RWPE1 (cell line): ENCODE measurements at regions not wholly inside any gene's neighbourhood (a gene's known extent, or its start where the extent isn't known, plus 50 kb on each side); places are given as distances from the start of the nearest gene placed in this dataset.

Source experiments
- CTCF ChIA-PET: fragments of 350-600 bp; sonication (Branson Sonifier 250); formaldehyde crosslinking; extraction: SDS; loops from one replicate; lab custom pipeline; 2021; lab: Yijun Ruan, JAX
- POLR2A ChIA-PET: fragments of 400-600 bp; formaldehyde crosslinking; extraction: SDS; loops from one replicate; lab custom pipeline; 2020; ENCODE audit warnings: antibody characterized with exemption; ENCODE audit not compliant: low non-redundant PET; lab: Yijun Ruan, JAX
- DNase-seq: peaks from one replicate; pipeline ENCODE4 v3.0.0; 2012; ENCODE audit warnings: low spot score
- H3K27ac ChIP-seq: fragments of 450-650 bp; 2 replicates; pipeline ENCODE4 v1.5.1; 2017
- CTCF ChIP-seq: fragments of 450-650 bp; conservative IDR thresholded peaks from 2 replicates; pipeline ENCODE4 v1.5.1; 2017; ENCODE audit warnings: low read depth, mild to moderate bottlenecking

- ChIA-PET POLR2A (no interaction called here), CTCF (no interaction called here)
- no peak for DNase-seq
- no peak for TF ChIP-seq CTCF
- no peak overlapping the region for H3K27ac ChIP-seq
Measured at GRCh38 chr13:111399334-111399733, 78.9 kb downstream of the TEX29 start.

GRCh38 chr13:111399776-111400538 lies 79.5 kb downstream of the TEX29 start:
- no peak for DNase-seq
- ChIA-PET CTCF (interaction anchor here (0.5 kb wide), 1 partner anchor 180 kb away, joined by 3 read pairs; no protein-coding TSS in a partner anchor), POLR2A (no interaction called here)
- no peak overlapping the region for H3K27ac ChIP-seq
- TF ChIP-seq CTCF, result no peak

- no peak overlapping the region for H3K27ac ChIP-seq
- CTCF ChIA-PET, result no interaction called here
Measured at GRCh38 chr13:111401151-111401550, 80.7 kb downstream of the TEX29 start.

GRCh38 chr13:111401755-111402154 lies 81.3 kb downstream of the TEX29 start:
- ChIA-PET CTCF (no interaction called here), POLR2A (no interaction called here)
- H3K27ac ChIP-seq, result no peak overlapping the region
- no peak for TF ChIP-seq CTCF
- no peak for DNase-seq

More at GRCh38 chr13:111401151-111401550, 80.7 kb downstream of the TEX29 start:
- DNase-seq, result no peak
- POLR2A ChIA-PET, result no interaction called here
- no peak for TF ChIP-seq CTCF

GRCh38 chr13:111402441-111402840 lies 82.0 kb downstream of the TEX29 start:
- POLR2A ChIA-PET, result no interaction called here
- CTCF ChIA-PET, result no interaction called here
- DNase-seq, result no peak
- no peak for TF ChIP-seq CTCF
- no peak overlapping the region for H3K27ac ChIP-seq

- TF ChIP-seq CTCF, result no peak
- H3K27ac ChIP-seq, result no peak overlapping the region
- POLR2A ChIA-PET, result no interaction called here
- CTCF ChIA-PET, result no interaction called here
- no peak for DNase-seq
Measured at GRCh38 chr13:111403266-111403665, 82.8 kb downstream of the TEX29 start.
